NCI-H2029 treated with DMSO at 0.1 percent for 48 hours (cell line): ENCODE measurements at regions not wholly inside any gene's neighbourhood (a gene's known extent, or its start where the extent isn't known, plus 50 kb on each side); places are given as distances from the start of the nearest gene placed in this dataset.

ENCODE experiments used
- DNase-seq: peaks from one replicate; lab custom pipeline; 2025; lab: John Stamatoyannopoulos, UW

DNA sequence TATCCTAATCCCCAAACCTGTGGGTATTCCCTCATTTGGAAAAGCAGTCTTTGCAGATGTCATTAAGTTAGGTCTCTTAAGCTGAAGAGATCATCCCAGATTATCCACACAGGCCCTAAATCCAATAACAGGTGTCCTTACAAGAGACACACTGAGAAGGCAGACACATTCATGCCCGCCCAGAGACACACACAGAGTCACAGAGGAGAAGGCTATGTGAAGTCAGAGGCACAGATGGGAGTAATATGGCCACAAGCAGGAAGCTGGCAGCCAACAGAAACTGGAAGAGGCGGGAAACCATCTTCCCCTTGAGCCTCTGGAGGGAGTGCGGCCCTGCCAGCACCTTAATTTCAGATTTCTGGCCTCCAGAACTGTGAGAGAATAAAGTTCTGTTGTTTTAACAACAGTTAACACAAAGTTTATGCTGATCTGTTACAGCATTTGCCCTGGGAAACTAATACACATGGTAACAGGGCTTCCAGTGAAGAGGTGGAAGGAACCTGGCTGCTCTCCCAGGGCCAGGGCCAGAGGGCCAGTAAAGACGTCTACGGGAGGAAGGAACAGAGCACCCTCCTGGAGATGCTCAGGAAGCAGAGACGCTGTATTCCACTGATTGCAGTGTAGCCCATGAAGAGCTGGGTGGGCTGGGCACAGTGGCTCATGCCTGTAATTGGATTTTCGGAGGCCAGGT is 217.5 kb downstream of the GLI2 start:
- no peak for DNase-seq

GRCh38 chr2:120953843-120954584 is 218.3 kb downstream of the GLI2 start:
- no peak for DNase-seq

DNA sequence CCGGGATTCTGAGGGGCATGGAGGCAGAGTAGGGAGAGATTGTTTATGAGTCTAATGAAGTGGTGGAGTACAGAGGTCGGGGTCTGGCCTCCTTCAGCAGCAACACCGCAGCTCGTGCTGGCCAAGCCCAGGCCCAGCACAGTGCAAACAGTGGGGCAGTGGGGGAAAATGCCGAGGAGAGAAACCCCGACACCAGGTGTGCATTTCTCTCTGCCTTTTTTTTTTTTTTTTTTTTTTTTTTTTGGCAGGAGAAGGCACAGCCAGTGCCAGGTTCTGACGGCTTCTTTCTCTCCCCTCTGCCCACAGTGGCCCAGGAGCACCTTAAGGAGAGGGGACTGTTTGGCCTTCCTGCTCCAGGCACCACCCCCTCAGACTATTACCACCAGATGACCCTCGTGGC is 219.3 kb downstream of the GLI2 start:
- DNase-seq = no peak

- no peak for DNase-seq
These were observed 219.8 kb downstream of the GLI2 start for GRCh38 chr2:120955427-120955826.

DNA sequence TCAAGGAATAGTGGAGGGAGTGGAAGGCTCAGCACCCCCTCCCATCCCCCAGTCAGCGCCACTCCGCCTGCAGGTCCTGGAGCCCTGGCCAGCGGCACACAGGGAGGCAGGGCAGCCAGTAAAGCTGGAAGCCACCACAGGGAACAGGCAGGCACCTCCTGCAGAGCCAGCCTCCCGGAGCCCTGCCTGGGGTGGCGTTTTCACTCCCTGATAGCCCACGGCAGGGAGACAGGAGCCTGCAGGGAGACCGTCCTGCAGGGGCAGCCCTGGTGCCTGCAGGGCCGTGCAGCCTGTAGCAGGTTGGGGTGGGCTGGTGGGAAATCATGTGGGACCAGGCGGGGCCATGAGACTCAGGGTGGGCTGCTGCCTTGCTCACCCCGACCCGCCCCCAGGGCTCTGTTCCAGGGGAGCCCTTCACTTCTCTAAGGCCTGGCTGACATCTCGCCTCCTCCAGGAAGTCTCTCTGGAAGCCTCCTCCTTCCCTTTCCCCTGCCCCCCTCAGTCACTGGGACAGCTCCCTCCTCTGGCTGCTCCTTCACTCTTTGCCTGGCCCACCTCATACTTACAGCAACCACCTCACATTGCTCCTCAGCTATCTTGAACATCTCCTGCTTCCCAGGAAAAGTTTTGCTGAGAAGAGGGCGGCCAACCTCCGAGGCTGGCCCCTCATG is 221.0 kb downstream of the GLI2 start:
- DNase-seq = no peak

DNA sequence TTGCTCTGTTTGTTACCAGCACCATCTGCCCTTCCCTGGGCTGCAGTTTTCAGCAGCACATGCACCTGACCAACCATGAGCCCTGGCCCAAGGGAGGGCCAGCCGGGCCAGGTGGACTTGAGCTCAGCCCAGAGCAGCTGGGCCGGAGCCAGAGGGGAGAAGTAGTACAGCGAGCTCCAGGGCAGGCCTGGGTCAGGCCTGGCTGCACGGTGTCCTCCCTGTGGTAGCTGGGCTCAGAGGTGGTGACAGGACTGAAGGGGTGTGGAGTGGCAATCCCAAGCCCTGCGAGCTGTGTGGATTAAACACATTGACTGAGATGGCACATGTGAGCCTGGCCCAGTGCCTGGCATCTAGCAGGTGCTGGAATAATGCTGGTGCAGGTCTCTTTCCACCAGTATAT is 222.2 kb downstream of the GLI2 start:
- no peak for DNase-seq

DNA sequence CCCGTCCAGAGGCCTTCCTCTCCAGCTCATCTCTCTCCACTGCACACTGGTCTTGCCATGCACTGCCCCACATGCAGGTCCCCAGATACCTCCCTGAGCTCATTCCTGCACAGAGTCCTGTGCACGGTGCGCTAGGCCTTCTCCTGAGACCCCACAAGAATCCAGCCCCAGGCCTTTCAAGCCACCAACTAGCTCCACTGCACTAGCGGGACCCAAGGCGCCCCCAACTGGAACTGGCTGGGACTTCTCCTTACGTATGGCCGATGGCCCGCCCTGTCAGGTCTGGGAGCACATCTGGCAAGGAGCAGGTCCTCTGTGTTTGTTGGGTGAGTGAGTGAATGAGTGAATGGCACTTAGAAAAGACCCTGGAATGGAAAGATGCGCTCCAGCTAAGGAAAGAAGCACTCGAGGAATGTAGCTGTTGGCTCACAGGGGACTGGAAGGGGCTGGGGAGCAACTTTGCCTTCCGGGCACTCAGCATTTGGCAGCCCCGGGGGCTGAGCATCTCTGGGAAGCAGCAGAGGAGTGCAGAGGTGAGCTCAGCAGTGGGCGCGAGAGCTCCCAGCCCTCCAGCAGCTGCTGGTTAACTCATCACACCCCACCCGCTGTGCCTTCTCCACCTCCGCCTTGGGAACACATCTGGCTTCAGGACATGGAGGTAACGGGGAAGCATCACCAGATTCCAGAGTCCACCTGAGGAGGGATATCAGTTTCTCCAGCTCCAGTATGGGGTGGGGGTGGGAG is 223.1 kb downstream of the GLI2 start:
- no peak for DNase-seq

DNA sequence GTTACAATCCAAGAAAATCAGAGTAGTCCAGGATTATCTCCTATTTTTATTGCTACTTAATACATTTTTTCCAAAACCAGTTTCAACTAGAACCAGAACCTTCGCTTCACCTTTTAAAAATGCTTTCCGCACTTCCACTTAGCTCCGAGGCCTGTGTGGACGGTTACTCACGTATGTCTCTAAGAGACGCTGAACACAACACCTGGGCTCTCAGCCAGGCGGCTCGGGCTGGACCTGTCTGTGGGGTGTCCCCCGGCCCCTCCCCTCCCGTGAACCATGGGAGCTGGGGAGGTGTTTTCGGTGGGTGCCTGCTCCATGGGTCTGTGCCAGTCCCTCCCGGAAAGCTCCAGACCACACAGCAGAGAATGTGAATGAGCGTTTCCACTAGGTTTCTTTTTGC is 223.8 kb downstream of the GLI2 start:
- DNase-seq = no peak

DNA sequence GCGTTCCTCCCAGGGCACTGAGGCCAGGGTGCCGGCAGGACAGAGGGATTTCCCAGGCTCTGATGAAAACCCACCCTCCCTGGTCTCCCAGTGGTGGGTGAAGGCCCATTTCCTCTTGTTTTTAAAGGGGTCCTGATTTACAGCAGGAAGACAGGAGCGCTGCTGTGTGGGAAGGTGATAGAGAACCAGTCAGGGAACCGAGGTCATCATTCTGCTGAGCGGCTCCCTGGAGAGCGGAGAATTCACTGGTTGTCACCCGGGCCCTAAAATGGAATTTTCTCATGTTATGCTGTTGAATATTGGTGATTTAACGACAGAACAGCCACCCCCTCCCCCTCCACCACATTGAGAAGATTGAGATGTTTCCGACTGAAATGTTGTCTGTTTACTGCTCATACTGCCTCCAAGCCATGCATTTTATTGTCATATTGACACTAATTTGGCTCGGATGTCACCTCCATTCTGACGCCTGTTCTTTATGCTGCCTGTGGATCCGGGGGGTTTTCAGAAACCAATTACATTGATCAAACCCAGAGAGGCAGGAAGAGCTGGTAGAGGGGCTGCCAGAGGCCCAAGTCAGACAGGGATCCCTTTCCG is 225.2 kb downstream of the GLI2 start:
- no peak for DNase-seq

DNA sequence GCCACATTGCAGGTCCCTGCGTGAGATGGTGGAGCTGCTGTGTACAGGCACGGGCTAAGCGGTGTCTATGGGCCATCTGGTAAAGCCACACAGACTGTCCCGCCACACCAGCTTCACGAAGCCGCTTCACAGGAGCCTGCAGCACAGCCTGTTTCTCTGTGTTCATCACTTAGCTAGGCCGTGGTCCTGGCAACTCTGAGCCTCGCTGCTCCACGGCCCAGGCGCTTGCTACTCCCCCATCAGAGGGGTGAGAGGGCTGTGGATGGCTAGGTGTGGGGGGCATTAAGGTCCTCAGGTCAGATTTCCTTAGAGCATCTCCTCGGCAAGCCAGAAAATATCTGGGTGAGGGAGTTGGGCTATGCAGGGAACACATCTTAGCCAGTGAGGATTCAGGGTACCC is 225.7 kb downstream of the GLI2 start:
- no peak for DNase-seq

- DNase-seq = no peak
These were observed 228.5 kb downstream of the GLI2 start for GRCh38 chr2:120963997-120964705.

GRCh38 chr2:120964819-120965218 is 229.2 kb downstream of the GLI2 start:
- DNase-seq = no peak

GRCh38 chr2:120966510-120967254 is 231.0 kb downstream of the GLI2 start:
- no peak for DNase-seq

GRCh38 chr2:120968307-120969015 is 232.8 kb downstream of the GLI2 start:
- no peak for DNase-seq

GRCh38 chr2:120969613-120970355 is 234.1 kb downstream of the GLI2 start:
- DNase-seq = no peak

DNA sequence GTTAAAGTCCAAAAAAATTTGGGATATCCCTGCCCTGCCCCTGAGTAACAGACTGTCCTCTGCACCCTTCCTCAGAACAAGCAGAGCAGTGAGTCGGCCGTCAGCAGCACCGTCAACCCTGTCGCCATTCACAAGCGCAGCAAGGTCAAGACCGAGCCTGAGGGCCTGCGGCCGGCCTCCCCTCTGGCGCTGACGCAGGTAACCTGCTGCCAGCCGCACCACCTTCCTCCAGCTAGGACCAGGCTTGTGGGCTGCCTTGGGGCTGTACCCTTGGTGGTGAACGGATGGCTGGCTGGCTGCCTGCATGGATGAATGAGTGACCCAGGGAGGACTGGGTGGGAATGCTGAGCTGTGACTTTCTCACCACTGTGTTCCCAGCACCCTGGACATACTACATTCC is 236.2 kb downstream of the GLI2 start:
- DNase-seq = no peak

DNA sequence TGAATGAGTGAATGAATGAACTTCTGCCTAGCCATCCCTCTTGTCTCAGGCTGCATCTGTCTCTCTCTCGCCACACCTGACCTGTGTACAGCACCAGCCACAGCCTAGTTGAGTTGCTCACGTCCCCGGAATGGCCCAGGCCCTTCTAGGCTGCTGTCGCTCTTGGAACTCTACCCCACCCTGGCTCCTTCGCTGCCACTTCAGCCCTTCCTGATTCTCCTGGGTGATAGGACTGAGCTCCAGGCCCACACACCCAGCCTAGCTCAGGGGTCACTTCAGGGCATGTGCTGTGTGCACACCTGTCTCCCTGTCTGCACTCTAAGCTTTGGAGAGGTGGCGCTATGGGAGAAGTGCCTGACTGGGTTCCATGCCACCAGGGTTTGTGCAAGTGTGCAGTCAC is 236.6 kb downstream of the GLI2 start:
- peak; percentile 69 for DNase-seq

GRCh38 chr2:120973196-120973595 is 237.5 kb downstream of the GLI2 start:
- DNase-seq = no peak

- DNase-seq = no peak
These were observed 239.3 kb downstream of the GLI2 start for GRCh38 chr2:120974950-120975349.
